ENCODE measurements at regions not wholly inside any gene's neighbourhood (a gene's known extent, or its start where the extent isn't known, plus 50 kb on each side); places are given as distances from the start of the nearest gene placed in this dataset.

DNA sequence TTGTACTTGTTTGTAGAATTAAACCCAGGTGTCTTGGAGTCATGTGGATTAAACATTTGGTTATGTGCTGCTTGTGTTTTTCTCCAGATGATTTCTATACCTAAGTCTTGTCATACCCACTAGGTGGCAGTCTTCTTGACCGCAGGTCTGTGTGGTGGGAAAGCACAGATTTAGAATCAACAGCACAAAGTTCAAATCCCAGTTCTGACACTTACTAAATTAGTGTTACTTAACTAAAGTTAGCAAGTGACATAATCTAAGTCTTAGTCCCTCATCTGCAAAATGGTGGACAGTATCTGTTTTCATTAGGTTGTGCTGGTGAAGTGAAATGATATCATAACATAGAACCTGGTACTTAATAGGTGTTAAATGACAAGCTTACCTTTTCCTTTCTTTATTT lies 151.0 kb upstream of the ARHGAP5 start:
- TF ChIP-seq JUND (IDR thresholded peaks at IDR 0.05; ENCODE audit: low read length) (no peak), POLR2AphosphoS5 (IDR thresholded peaks at IDR 0.05; ENCODE audit: low read depth, low read length) (no peak), RFX5 (IDR thresholded peaks at IDR 0.05; ENCODE audit: borderline replicate concordance, low read depth, low read length) (no peak), TEAD4 (IDR thresholded peaks at IDR 0.05; ENCODE audit: low read depth, low read length) (no peak), EZH2 (IDR thresholded peaks at IDR 0.05; ENCODE audit: low read depth, low read length, severe bottlenecking) (no peak), POLR2A (IDR thresholded peaks at IDR 0.05; ENCODE audit: control extremely low read depth in 1 of 2, low read depth in 2 of 2, low read length in 2 of 2) (no peak), RBBP5 (IDR thresholded peaks at IDR 0.05; ENCODE audit: borderline replicate concordance, low read depth, low read length) (no peak)
- TF ChIP-seq, protein P1, sequence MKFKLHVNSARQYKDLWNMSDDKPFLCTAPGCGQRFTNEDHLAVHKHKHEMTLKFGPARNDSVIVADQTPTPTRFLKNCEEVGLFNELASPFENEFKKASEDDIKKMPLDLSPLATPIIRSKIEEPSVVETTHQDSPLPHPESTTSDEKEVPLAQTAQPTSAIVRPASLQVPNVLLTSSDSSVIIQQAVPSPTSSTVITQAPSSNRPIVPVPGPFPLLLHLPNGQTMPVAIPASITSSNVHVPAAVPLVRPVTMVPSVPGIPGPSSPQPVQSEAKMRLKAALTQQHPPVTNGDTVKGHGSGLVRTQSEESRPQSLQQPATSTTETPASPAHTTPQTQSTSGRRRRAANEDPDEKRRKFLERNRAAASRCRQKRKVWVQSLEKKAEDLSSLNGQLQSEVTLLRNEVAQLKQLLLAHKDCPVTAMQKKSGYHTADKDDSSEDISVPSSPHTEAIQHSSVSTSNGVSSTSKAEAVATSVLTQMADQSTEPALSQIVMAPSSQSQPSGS (IDR thresholded peaks at IDR 0.05; ENCODE audit: low read length) = no peak
- TF ChIP-seq, protein P2, sequence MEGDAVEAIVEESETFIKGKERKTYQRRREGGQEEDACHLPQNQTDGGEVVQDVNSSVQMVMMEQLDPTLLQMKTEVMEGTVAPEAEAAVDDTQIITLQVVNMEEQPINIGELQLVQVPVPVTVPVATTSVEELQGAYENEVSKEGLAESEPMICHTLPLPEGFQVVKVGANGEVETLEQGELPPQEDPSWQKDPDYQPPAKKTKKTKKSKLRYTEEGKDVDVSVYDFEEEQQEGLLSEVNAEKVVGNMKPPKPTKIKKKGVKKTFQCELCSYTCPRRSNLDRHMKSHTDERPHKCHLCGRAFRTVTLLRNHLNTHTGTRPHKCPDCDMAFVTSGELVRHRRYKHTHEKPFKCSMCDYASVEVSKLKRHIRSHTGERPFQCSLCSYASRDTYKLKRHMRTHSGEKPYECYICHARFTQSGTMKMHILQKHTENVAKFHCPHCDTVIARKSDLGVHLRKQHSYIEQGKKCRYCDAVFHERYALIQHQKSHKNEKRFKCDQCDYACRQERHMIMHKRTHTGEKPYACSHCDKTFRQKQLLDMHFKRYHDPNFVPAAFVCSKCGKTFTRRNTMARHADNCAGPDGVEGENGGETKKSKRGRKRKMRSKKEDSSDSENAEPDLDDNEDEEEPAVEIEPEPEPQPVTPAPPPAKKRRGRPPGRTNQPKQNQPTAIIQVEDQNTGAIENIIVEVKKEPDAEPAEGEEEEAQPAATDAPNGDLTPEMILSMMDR (IDR thresholded peaks at IDR 0.05; ENCODE audit: control extremely low read depth in 1 of 3, insufficient read depth in 1 of 3, low read depth in 1 of 3, low read length in 3 of 3) = peak in 2 of 3 experiments; percentile 67 to 69; a peak in 3 of 4 replicates

All from H1 (cell line).